ENCODE measurements at regions not wholly inside any gene's neighbourhood (a gene's known extent, or its start where the extent isn't known, plus 50 kb on each side); places are given as distances from the start of the nearest gene placed in this dataset.

DNA sequence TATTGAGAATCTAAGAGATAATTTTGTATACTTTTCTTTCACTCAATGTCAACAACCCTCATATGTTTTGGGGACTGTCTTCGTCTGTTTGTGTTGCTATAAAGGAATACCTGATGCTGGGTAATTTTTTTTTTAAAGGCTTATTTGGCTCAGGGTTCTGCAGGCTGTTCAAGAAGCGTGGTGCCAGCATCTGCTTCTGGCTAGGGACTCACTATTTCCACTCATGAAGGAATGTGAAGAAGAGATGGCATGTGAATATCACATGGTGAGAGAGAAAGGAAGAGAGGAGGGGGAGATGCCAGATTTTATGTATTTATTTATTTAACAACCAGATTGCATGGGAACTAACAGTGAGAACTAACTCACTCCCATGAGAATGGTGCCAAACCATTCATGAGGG lies 827.4 kb upstream of the PHF14 start:
- TF ChIP-seq TAF1 (IDR thresholded peaks at IDR 0.05; ENCODE audit: borderline replicate concordance, insufficient read depth, low read length), result no peak
- no peak for TF ChIP-seq POLR2AphosphoS5 (IDR thresholded peaks at IDR 0.05; ENCODE audit: low read depth, low read length)

Data from PFSK-1 (cell line).